Umbilical cord (tissue), 1 donor: ENCODE measurements at regions not wholly inside any gene's neighbourhood (a gene's known extent, or its start where the extent isn't known, plus 50 kb on each side); places are given as distances from the start of the nearest gene placed in this dataset.
A peak's percentile ranks its signal among the peaks of the same experiment; 100 is the strongest.
"Not testable (repeated sequence)": the region's sequence is repeated elsewhere in the genome, so short reads cannot be mapped to it uniquely, and the experiment has no call there.

Experiments
- DNase-seq: peaks from one replicate; pipeline ENCODE4 v3.0.0-alpha.2; 2015; ENCODE audit warnings: low spot score

DNA sequence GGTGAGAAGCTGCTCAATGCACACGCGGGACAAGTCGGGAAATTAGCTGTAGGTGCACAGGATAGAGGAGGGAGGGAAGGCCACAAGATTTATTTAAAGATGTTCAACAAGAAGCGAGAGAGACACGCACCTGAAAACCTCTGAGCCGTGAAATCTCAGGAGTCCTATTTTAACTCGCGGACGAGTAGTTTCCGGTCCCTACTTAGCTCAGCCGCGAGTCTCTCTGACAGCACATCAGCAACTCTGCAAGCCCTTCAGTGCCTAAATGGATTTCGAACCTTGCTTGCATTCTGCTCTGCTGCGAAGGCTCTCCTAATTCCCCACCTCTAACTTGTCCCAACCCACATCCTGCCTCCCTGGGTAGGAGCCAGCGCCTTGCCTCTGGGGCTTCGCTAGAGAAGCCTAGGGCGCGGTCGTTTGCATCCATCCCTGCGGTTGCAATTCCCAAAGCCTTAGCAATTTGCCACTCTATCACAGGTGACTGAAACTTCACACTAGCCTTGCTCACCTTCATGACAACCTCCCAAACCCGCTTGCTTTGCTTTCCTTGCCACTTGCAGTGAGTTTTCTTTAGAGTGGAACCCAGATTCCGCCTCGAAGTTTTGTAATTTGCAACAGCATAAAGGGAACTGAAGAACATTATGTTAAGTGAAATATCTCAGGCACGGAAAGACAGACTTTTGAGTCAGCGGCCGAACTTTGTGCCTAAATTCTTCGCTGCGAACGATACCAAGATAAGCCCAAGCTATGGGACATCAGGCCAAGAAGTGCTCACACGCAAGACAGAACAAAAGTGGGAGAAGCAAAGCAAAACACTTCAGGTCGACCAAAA is 202.8 kb downstream of the KDM5D start:
- no peak for DNase-seq

DNA sequence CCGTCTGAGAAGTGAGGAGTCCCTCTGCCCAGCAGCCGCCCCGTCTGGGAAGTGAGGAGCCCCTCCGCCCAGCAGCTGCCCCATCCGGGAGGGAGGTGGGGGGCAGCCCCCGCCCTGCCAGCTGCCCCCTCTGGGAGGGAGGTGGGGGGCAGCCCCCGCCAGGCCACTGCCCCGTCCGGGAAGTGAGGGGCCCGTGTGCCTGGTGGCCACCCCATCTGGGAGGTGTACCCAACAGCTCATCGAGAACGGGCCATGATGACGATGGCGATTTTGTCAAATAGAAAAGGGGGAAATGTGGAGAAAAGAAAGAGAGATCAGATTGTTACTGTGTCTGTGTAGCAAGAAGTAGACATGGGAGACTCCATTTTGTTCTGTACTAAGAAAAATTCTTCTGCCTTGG is 208.8 kb downstream of the KDM5D start:
- not testable (repeated sequence) for DNase-seq

DNA sequence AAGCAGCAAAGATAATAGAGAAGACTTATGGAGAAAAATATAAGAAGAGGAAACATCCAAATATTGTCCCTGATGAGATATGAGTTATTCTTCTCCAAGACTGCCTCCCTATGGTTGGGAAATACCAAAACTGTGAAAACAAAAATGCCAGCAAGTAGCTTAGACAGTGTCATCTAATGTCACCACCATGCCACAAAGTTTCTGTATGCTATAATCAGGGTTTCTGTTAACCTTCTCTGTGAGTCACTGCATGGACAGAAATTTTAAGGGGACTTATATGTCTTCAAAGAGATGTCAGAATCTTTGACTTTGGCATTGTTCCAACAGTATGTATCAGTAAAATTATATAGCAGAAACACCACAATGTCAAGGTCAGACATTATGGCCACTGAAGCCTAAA is 222.6 kb downstream of the KDM5D start:
- DNase-seq, result no peak

DNA sequence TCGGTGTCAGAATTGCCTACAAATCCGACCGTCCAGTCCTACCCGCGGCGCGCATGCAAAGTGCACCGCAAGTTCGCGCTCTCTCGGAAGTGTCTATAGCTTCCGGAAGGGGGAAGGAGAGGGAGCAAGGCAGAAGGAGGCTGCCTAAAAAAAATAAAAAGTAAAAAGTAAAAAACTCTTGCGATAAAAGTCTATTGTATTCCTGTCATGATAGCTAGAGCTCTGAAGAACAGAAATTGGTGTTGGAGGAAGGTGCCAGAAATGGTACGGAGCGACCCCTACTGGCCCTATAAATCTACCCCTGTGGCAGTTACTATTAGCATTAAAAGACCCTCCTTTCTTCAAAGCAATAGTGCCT is 241.5 kb downstream of the KDM5D start:
- DNase-seq, result no peak

DNA sequence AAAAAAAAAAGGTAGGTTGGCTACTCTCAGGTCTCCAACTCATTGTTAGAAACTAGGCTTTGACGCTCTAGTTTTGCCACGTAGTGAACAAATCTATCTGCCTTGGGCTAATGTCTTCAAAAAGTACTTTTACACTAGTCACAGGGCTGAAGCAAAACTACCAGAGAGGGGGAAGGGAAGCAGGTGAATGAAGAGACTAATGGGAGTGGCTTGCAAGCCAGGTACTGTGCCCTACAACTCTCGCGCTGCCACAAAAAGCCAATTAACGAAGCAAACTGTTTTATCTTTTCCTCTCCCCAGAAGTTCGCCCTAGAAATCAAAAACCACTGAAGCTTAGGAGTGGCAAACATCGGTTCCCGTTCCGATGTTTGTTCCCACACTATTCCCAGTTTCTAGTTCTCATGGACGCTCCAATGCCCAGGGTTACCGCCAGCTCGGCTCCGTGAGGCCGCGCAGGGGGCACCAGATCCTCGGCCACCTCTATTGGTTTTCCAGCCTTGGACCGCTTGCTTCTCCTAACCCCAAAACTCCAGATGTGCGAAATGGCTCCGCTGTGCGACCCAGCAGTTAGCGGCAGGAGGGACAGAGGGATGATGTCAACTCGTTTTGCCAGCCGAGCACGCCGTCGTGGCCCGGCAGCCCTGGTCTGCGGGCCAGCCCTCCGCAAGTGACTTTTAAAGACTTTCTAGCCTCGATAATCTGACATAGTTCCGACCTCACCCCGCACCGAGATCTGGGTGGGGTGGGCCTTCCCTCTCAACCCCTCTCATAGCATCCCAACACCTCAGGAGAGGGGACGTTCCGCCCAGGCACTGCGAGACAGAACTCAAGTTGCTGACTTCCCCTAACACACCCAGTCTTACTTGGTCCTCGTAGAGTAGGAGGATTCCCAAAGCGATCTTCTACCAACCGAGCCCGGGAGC is 242.1 kb downstream of the KDM5D start:
- no peak for DNase-seq

DNA sequence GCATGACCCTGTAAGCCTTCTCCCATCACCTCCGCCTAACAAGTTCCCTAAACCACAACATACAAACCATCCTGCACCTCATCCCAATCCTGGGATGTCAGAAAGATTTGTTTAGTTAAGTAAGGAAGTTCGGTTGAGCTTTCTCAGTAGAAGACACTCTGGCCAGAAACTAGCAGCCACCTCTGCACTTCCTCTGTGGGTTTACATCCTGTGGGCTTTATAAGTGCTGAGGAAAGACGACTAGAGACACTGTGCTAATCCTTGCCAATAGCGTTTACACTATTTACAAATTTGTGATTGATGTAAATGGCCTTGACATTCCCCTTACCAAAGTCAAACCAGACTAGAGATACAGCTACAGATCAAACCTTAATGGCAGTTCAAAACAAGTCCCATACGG is 246.0 kb downstream of the KDM5D start:
- no peak for DNase-seq

DNA sequence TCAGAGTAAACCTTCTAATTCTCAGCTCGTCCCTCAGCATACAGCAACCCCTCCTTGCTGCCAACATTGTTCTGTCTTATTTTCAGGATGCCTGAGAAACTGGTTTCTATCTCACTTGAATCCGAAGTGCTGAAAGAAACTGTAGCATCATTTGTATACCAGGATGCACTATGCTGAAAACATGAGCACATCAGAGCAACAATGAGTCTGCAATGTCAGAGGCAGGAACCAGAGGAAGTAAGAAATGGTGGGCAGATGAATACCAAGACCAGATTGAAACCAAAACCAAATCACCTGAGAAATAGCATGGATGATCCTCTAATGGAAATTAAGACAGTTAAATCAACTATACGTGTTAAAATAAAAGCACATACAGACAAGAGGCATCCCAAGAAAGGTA is 257.0 kb downstream of the KDM5D start:
- no peak for DNase-seq

DNA sequence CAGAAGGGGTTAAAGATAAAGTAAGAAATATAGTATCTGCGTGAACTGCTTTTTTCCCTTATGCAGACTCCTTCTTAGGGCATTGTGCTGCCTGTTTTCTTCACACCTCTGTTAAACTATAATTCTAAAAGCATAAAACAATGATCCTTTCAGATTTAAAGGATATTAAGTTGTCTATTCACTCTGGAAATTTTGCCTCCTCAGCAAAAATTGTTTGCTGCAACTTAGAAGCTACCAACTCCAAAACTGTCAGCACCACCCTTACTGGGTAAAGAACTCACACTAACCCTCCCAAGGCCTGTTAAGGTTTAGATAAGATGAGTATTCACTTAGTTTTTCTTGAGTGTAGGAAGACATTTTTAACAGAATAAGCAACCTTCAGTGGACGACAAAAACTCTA is 259.5 kb downstream of the KDM5D start:
- no peak for DNase-seq

DNA sequence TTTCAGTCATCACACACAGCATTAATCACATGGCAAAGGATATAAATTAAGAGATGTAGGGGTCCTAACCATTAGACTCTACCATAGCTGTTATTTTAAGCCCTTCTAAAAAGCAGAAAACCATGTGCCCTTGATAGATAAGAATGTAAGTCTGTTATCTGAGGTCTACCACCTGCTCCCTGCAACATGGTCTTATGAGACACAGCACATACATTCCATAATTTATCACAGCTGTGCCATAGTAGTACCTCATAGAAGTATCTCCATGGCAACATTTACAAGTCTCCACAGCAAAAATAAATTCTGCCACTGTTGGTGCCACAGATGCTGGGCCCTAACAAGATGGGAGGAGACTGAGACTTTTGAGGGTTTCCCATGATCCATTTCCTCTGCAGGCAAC is 265.4 kb downstream of the KDM5D start:
- no peak for DNase-seq

DNA sequence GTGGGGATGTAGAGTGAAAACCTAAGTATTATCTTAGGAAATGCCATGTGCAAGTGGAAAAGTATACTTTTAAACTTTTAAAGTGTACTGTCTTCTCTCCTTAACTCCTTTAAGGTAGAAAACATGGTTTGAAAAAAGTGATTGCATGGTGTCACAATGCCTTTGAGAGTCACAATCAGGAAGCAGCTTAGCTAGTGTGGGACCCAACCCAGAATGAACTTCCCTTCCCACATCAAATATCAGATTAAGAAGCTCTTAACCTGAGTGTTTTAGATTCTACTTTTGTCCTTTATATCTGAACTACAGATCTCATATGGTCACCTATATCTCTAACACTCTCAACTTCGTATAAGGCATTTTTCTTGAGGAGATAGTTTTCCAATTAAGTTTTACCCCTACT is 266.6 kb downstream of the KDM5D start:
- no peak for DNase-seq

DNA sequence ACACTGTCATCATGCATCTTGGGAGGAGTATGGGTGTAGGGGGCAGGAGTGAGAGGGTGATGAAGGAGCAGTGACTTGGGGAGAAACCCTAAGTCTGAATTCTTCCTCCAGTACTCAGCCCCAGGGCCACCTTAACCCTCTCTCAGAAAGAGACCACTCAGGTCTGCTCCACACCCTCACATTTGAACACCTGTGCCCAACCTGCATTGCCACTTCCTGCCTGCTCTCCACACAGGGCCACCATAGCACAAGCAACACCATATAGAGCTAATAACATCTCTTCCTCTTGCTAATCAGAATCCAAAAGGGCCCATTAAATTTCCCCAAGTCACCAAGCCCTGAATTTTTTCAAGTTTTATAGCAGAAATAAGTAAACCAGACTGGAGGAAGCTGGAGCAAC is 278.7 kb downstream of the KDM5D start:
- DNase-seq, result no peak

DNA sequence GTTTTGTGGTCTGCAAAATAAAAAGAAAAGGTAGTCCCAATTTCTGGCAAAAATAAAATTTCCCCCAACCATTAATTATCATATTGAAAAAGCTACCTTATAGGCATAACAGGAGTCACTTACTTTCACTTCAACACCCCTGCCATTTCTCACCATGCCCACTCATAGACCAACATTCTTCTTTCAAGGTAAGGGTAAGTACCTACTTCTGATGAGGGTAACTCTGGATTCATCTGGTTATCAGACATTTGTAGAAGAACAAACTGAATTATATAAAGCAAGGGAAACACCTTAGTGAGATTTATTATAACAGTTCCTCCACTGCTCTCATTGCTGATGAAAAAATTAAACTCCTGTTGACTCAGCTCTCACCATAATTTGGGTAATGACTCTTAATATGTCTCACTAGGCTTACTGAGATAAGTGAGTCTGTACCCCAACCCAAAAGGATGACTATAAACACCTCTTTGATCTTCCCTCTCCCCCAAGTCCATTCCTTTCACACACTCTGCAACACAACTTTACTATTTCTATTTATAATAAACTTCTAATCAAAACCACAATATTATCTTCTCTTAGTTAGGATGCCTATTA is 287.6 kb downstream of the KDM5D start:
- no peak for DNase-seq

DNA sequence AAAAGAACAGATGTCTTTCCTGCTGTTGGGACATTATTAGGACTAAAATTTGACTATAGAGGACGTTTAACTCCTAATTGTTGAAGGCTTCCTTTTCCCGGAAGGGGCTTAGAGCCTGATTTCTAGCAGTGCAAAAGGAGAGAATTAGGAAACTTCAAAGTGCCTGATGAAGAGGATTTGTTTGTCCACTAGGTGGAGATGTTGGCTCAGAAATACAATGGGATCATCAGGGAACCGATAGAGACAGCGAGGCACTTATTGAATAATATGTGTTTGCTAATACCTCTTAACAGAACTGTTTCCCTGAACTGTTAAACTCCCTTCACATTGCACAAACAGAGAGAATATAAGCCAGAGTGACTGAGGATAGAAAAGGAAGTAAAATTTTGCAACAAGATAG is 311.5 kb downstream of the KDM5D start:
- peak; percentile 16 for DNase-seq

DNA sequence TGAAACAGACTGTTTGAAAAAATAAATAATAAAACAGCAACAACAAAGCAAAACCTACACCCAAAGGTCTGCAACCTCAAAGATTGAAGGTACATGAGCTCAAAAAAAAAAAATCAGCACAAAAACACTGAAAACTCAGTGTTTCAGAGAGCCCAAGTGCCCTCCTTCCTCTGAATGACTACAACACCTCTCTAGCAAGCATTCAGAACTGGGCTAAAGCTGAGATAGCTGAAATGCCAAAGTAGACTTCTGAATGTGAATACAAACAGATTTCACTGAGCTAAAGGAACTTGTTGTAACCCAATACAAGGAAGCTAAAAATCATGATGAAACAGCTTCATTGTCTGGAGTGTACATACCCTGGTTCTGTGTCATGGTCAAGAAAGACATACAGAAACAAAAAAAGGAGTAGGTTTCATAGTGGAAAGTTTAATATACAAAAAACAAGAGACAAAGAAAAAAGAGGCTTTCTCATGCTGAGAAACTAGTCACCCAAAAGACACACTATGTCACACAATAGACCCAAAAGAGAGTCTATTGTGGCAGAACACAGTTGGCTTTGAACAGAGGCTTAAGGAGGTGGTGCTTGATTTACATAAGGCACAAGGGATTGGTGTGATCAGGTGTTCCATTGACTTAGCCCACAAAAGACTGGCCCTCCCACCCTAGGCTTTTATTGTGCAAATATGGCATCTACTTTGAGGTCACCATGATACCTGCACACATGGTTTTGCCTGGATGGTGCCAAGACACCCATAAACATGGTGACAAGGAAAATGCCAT is 316.6 kb downstream of the KDM5D start:
- DNase-seq, result no peak

DNA sequence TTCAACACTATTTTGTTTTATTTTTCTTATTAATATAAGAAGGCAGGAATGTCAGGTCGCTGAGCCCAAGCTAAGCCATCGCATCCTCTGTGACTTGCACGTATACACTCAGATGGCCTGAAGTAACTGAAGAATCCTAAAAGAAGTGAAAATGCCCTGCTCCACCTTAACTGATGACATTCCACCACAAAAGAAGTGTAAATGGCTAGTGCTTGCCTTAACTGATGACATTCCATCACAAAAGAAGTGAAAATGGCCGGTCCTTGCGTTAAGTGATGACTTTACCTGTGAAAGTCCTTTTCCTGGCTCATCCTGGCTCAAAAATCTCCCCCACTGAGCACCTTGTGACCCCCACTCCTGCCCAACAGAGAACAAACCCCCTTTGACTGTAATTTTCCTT is 317.3 kb downstream of the KDM5D start:
- DNase-seq, result not testable (repeated sequence)

DNA sequence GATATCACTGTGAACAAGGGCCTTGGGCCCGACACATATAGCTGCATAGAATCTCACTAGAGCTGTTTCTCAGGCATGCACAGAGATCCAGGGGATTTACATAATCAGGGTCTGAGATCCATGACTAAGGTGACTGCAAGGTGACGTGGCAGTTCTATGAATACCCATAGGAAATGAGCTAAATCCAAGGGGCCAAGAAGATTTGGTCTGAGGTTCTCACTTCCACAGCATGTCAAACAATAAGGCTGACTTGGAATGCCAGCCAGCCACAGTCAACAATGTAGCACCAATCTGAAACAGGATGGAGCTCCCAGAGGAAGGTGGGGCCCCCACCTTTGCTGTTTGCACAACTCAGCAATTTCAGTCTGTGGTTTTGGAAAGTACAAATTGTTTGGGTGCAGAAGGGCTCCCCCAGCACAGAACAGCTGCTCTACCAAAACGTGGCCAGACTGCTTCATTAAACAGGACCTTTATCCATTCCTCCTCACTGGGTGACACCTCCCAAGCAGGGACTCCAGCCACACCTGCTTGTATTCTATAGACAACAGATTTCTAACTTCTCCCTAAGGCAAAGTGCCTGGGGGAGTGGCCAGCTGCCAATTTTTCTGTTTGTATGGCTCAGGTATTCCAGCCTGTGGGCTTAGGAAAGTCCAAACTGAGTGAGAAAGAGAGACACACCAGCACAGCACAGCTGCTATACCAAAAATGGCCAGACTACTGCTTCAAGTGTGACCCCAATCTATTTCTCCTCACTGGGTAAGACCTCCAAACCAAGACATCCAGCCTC is 333.4 kb downstream of the KDM5D start:
- no peak for DNase-seq

DNA sequence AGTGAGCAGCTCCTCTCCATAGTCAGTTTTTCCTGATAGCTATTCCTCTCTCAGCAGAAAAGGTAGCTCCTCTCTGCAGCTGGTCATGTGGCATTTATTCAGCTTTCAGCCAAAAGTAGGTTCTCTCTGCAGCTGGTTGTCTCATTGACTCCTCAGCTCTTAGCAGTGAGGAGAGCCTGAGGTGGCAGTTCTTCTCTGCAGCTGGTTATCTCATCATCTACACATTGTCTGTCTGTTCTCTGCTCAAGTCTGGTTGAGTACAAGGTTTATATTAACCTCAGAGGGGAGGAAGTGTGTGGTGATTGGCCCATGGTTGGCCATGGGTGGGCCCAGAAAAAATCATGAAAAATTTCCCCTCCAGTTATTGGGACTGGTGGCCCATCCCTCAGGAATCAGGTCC is 338.3 kb downstream of the KDM5D start:
- no peak for DNase-seq

DNA sequence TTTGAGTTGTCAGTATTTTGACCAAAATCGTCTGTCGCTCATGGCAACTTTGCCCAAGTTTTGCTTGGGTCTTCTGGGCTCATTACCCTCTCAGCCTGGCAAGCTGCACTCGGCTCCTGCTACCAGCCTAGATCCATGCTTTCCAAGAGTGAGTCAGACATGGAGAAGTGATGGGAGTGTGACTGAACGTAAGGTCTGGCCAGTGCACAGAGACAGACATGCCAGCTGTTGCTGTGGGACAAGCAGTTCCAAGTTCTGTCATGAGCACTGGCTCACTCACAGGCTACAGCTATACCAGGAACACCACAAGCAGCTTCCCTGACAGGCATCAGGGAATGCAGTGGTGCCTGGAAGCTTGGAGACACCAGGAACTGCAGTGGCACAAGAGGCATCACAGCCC is 338.9 kb downstream of the KDM5D start:
- no peak for DNase-seq

DNA sequence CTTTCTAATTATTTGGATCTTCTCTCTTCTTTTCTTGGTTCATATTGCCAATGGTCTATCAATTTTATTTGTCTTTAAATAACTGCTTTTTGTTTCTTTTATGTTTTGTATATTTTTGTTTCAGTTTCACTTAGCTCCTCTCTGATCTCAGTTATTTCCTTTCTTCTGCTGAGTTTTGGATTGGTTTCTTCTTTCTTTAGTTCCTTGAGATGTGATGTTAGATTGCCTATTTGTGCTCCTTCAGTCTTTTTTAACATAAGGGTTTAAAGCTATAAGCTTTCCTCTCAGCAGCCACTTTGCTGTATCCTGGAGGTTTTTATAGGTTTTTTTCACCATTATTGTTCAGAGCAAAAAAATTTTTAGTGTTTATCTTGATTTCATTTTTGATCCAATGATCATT is 351.6 kb downstream of the KDM5D start:
- no peak for DNase-seq

DNA sequence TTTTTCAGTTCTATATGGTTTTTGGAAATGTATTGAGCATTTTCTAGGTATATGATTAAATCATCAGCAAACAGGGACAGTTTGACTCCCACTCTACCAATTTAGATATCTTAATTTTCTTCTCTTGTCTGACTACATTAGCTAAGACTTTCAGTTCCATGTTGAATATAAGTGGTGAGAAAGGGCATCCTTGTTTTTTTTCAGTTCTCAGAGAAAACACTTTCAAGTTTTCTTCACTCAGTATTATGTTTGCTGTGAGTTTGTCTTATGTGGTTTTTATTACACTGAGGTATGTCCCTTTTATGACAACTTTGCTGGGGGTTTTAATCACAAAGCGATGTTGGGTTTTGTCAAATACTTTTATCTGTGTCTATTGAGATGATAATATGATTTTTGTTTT is 352.6 kb downstream of the KDM5D start:
- no peak for DNase-seq

DNA sequence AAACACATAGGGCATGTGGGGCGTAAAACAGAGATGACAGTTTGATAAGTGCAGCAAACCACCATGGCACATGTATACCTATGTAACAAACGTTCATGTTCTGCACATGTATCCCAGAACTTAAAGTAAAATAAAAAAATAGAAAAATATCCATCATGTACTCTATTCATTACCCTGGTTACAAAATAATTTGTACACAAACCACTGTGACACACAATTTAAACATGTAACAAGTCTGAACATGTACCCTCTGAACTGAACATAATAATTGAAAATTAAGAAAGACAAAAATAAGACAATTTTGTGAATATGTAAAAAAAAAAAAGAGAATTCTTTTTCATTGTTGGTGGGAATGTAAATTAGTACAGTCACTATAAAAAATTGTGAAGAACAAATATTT is 379.2 kb downstream of the KDM5D start:
- no peak for DNase-seq
